Iris pigment epithelial cell (primary cell): ENCODE measurements at regions not wholly inside any gene's neighbourhood (a gene's known extent, or its start where the extent isn't known, plus 50 kb on each side); places are given as distances from the start of the nearest gene placed in this dataset.

Experiments used
- DNase-seq: peaks from one replicate; pipeline ENCODE4 v3.0.0-alpha.2; 2011; ENCODE audit warnings: low read depth

DNA sequence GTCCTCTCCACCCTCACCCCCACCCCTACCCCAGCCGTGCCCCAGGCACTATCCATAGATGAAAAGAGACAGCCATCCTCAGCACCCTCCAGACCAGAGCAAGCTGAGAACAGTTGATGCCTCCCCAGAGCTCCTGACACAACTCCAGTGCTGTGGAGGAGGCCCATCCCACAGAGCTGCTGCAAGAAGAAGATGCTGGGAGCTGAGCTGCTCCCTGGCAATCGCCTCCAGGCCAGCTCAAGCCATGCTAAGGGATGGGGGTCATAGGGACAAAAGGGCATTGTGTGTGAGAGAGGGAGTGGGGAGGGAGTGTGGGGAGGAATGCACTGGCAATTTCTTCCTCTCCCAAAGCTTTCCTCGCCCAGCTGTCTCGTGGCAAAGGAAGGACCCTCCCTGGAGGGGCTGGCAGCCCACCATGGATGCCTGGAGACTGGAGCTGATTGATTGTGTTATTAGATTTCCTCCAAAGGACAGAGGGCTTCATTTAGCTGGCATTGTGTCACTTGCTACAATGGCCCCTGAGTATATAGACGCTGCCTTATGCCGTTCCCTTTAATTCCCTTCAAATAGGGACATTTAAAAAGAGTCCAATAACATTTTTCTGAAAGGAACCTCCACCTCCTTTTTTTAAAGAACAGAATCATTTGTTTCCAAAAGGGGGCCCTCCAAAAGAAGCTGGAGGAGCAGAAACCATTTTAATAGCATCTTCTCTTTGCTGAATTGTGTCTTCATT lies 476.4 kb downstream of the FOXO1 start:
- no peak for DNase-seq

DNA sequence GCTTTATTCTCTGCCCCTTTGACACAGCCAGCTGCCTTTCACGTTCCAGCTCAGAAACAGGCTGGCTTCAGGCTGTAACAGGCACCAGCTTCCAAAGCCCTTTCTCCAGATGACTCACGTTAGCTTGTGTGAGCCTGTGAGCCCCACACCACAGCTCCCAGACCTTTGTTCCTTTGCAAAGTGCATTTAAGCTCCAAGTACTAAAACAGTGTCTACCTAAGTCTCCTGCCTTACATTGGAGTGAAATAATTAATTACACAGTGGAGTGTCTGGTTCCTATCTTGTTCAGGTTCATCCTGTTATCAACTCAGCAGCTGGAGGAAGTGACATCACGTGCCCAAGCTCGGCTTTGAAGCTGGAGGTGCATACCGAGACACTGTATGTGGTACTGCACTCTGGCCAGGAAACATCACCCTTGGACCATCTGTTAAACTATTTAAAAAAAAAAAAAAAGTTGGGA lies 475.8 kb downstream of the FOXO1 start:
- peak; percentile 96 for DNase-seq

DNA sequence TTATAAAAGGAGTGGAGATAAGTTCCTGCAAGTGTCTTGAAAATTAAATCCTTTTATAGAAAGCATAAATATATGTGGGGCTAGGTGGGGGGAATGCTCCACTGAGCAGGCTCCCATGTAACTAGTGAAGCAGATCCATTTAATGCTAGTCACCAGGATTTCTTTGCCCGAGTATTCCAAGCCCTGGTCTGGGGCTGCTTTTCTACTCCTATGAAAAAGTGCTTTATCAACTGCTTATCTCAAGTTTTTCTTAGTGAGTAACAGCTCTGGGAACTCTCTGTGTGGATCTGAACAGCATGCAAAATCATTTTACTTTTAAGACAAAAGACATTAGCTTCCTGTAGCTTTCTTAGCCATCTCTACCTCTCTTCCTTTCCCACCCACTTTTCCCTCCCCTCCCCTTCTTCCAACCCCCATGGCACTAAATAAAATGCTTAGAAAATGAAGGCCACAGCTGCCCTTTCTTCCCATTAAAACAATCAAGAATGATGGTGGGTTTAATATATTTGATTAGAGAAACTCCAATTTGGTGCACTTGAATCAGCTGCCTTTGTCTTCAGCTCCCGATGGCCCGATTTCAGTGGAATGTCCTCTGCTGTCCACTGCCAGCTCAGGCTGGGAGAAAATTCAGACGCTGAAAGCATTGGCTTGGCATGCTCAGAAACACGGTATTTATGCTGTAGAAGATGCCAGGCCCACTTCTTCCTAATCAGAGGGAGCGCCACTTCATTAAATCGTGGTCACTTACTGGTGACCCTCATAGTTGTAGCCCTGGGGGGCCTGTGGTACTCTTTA lies 475.1 kb downstream of the FOXO1 start:
- peak; percentile 50 for DNase-seq

- DNase-seq = no peak
Measured at GRCh38 chr13:40192452-40192851, 474.0 kb downstream of the FOXO1 start.

DNA sequence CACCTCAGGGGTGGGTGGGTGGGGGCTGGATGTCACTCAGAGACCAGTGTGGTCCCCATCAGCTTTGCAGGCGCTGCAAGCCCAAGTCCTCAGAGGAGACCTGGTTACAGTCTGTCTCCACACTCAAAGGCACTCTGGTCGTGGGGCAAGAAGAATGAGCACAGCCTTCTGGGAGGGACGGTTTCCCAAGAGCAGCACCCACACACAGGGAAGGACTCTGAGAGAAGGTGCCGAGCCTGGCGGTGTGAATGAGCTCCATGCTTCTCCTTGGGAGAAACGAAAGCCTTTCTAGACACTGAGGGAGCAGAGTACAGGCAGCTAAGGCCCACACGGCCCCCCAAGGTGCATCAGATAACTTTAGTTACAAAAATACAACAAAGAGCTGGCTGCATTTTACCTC lies 473.6 kb downstream of the FOXO1 start:
- no peak for DNase-seq

- no peak for DNase-seq
Measured at GRCh38 chr13:40193286-40194223, 472.9 kb downstream of the FOXO1 start.

- no peak for DNase-seq
Measured at GRCh38 chr13:40194224-40194806, 472.1 kb downstream of the FOXO1 start.

GRCh38 chr13:40197049-40197448 lies 469.4 kb downstream of the FOXO1 start:
- no peak for DNase-seq

DNA sequence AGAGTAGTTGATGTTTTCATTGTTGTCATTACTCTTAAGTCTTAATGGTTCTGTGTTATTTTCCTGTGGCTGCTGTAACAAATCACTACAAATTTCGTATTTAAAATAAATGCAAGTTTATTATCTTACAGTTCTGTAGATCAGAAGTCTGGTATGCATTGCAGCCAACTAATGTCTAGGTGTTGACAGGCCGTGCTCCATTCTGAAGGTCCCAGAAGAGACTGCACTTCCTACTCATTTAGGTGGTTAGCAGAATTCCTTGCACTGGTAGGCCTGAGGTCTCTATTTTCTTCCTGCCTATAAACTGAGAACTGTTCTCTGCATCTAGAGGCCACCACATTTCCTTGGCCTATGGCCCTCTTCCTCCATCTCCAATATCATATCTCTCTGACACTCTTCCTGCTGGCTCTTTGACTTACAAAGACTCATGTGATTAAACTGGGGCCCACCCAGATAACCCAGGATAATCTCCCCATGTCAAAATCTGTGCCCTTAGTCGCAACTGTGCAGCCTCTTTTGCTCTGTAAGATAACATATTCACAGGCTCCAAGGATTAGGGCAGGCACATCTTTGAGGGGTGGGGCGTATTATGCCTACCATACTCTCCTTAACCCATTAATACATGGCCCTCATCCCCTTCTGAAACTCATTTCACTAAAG lies 468.4 kb downstream of the FOXO1 start:
- DNase-seq = no peak

DNA sequence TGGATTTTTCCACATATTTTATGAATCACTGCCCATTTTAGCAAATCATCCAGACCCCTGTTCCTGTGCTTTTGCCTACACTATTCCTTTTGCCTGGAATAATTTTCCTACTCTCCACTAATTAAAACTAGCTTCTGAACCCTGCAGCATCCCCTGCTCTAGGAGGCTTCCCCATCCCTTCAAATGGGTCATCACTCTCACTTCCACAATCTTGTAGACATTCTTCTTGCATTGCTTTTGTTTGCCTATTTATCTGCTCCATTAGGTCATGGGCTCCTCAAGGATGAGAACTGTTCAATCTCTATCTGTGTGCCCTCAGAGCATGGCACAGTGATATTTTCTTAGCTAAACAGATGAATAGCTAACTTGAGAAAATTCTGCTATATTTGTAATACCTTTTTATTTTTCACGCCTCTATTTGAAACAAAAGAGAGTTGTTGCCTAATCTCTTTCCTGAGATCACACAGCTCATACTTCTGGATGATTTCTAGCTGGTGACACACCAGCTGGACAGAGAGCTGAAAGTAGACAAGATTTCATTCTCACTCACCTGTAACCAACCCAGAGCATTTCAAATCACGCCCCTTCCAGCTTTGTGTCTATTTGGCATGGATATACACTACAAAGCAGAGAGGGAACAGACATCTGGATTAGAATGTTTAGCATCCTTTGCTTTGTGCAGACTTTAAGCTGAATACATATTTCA lies 466.0 kb downstream of the FOXO1 start:
- no peak for DNase-seq

DNA sequence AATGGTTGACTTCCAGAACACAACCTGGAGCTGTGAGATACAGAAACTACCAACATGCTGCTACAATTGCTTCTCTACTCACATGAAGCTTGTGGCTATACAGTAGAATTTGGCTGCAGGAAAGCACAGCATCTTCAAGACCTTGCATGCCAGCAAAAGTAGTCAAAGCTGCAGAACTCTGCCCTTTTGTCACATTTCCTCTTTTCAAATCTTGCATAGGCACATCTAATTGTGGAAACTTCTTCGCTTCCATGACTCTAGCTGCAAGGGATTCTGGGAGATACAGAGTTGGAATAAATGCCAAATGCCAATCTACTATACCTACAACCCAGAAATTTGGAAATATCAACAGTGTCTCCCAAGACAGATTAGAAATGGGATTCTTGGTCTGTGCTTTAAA lies 462.2 kb downstream of the FOXO1 start:
- no peak for DNase-seq

DNA sequence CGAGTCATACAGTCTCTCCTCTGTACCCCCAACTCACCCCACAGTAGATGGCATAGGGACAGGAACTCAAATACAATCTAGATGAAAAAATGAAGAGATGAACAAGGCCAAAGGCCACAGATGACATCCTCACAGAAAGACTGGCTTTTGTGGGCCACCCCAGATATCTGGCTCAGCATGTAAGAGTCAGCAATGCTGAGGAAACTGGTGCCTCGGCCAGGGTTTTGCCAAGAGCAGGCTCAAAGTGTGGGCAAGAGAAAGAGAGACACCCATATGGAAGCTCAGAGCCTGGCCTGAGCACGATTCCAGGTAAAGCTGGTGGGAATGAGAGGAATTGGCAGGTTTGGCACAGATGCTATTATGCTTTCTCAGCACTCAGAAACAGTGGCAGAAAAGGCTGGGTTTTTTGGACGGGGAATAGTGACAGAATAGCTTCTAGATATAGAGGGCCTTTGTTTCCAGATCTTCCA lies 460.6 kb downstream of the FOXO1 start:
- no peak for DNase-seq

- peak; percentile 80 for DNase-seq
Measured at GRCh38 chr13:40206241-40207000, 460.0 kb downstream of the FOXO1 start.

DNA sequence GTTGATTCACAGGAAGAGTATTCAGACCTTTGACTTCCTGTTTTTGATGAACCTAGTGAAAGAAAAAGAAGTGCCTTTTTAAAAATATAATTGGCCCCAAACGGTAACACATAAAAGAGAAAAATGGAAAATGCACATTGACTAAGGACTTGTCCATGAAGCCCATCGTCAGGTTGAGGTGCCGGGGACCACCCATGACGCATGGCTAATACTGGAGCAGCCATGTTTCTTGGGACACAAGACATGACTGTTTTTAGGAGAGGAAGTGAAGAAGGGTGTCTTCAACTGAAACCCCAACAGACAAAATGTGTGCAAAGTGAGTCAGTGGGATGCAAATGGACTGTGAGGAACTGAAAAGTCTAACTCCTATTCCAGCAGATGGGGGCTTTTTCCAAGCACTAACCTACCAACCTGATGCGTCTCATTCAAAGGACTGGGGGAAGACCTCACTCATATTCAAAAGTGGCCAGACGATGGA lies 459.4 kb downstream of the FOXO1 start:
- no peak for DNase-seq

DNA sequence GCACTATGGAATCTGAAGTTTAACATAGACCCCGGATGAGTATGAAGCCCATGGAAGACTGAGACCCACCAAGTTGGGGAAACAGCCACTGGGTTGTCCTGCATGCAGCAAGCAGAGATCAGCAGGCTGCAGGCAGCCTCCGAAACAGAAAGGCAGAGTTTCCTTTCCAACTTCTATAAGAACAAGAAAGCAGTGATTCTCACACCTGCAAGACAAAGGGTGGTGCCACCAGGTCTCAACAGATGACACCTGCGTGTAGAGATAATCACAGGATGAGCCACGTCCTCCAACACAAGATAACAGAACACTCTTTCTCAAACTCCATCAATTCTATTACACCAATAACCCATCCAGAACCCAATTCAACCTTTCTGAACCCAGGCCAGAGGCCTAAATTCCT lies 457.9 kb downstream of the FOXO1 start:
- no peak for DNase-seq

DNA sequence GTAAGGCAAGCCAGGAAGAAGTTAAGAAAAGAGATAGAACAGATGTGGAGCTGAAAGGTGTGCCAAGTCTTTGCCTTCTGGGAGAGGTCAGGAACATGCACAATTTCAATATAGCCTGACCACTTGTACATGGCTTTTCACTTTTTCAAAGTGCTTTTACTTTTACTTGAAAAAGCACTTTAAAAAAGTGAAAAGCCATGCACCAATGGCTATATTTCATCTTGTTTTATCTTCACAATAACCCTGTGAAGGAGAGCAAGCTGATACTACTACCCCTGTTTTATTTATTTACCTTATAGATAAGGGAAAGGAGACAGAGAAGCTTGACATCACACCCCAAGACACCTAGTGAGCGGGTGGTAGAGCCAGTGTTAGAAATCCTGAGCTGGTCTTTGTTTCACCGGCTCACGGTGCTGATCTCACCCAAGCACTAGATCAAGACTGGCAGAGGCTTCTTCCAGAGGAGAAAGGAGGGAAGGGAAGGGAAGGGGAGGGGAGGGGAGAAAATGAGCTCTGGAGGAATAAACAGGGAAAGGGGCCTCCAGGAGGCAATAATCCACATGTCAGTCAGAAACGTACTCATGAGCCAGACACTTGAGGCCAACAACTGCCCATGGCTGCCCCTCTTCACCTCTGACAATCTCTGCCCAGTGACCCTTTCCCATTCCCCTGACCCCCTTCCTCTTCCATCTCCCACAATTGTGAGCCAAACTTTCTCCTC lies 455.4 kb downstream of the FOXO1 start:
- no peak for DNase-seq

GRCh38 chr13:40211586-40211968 lies 454.9 kb downstream of the FOXO1 start:
- no peak for DNase-seq

DNA sequence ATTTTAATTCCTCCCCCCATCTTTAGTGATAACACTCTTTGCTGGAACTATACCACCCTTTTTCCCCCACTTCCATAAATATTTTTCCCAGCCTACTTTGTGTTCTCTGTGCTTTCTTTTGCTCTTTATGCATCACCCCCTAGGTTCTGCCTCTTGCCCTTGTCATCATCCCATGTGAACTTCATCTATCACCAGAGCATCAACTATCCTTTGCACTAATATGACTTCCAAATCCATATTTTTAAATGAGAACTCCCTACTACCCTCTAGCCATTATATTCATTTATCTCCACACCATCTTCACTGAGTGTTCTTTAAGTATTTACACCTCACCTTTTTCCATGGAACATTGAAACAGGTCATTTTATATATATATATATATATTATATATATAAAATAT lies 452.7 kb downstream of the FOXO1 start:
- no peak for DNase-seq

DNA sequence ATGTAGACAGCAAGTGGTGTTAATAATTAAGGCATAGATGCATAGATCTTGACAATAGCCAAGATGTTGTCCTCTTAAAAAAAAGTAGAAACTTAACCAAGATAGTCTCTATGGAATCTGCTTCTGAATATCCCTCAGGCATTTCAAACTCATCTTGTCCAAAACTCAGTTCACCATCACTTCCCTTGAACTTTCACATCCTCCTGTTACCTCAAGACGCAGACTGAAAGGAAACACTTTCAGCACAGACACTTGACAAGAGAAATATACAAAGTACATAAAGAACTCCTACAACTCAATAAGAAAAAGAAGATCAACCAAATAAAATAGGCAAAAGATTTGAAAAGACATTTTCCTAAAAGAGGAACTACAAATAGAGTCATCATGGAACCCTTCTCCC lies 451.1 kb downstream of the FOXO1 start:
- DNase-seq = no peak
